Gastroesophageal sphincter (tissue), 3 donors: ENCODE measurements at regions not wholly inside any gene's neighbourhood (a gene's known extent, or its start where the extent isn't known, plus 50 kb on each side); places are given as distances from the start of the nearest gene placed in this dataset.

ENCODE experiments used
- CTCF ChIP-seq, 4 experiments: fragments of 200-600 bp in 2 of 4; fragments of 450-650 bp in 2 of 4; sonication (generic) in 1 of 4; IDR thresholded peaks; one replicate each; pipeline ENCODE4 v1.5.1; 2017 to 2019; ENCODE audit warnings: antibody characterized with exemption in 4 of 4, mild to moderate bottlenecking in 2 of 4, moderate library complexity in 2 of 4
- POLR2A ChIP-seq, 2 donors: fragments of 450-650 bp; IDR thresholded peaks; one replicate each; pipeline ENCODE4 v1.6.1; 2017; ENCODE audit warnings: antibody characterized with exemption in 2 of 2, mild to moderate bottlenecking in 2 of 2, moderate library complexity in 1 of 2

DNA sequence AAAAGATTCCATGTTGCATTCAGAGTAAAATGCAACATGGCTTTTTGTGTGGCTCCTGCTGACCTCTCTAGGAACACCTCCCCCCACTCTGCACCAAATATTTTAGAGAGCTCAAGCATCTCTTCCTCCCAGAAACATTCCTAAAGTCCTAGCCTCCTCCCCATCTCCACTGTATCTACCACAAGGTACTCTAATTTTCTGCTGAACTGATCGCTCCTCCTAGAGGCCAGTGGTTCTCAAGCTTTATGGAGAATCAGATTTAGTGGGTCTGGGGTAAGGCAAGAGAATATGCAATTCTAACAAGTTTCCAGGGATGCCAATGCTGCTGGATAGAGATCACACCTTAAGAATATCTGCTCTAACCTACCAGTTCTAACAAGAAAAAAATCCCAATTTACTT, 89.5 kb upstream of the HNRNPA3 start:
- TF ChIP-seq CTCF (IDR thresholded peaks at IDR 0.05): no peak
- TF ChIP-seq POLR2A (IDR thresholded peaks at IDR 0.05): no peak
